HepG2 (cell line): ENCODE measurements at regions not wholly inside any gene's neighbourhood (a gene's known extent, or its start where the extent isn't known, plus 50 kb on each side); places are given as distances from the start of the nearest gene placed in this dataset.

Source experiments
- ATAC-seq: fragments of 200-7000 bp; cut with Tn5 transposase; 3 replicates; pipeline ENCODE4 v1.9.1; 2020; ENCODE audit warnings: mild to moderate bottlenecking, moderate library complexity
- BruUV-seq: library from RNA; stranded (reverse); fragments of 400-500 nt; replicated peaks from 2 replicates; lab custom pipeline; 2021; lab: Mats Ljungman, UMichigan
- CTCF ChIA-PET: fragments of 300-600 bp; formaldehyde crosslinking; extraction: SDS; loops from one replicate; lab custom pipeline; 2021; ENCODE audit warnings: low total read pairs, inconsistent platforms, low intra/inter-chr PET ratio; lab: Yijun Ruan, JAX
- POLR2A ChIA-PET: fragments of 350-600 bp; sonication (Branson Sonifier 250); formaldehyde crosslinking; loops from one replicate; lab custom pipeline; 2020; ENCODE audit warnings: antibody characterized with exemption, inconsistent platforms; lab: Yijun Ruan, JAX
- DNase-seq: peaks from one replicate; pipeline ENCODE4 v3.0.0-alpha.2; 2015; ENCODE audit warnings: low spot score
- FAIRE-seq: peaks from 3 replicates; lab custom pipeline; 2011; peaks lifted over from hg19 to GRCh38; lab: Jason Lieb, UNC
- H2AFZ ChIP-seq: one replicate; pipeline ENCODE4 v1.6.1; 2011; ENCODE audit warnings: low read length, inconsistent platforms
- H3K27ac ChIP-seq: fragments of 300-600 bp; 3 replicates; pipeline ENCODE4 v1.8.0; 2011; ENCODE audit warnings: mixed run types, mild to moderate bottlenecking, mixed read lengths, low read length, inconsistent platforms; ENCODE audit not compliant: insufficient read depth; ENCODE audit errors: extremely low read length
- H3K27me3 ChIP-seq, 2 experiments: fragments of 200-600 bp in 1 of 2; 2 replicates in 1 of 2; 3 replicates in 1 of 2; pipeline versions ENCODE4 v1.6.0 to v1.8.0; 2011; ENCODE audit warnings: low read length in 2 of 2, mild to moderate bottlenecking in 2 of 2, moderate library complexity in 2 of 2, inconsistent platforms in 1 of 2; ENCODE audit not compliant: insufficient read depth in 2 of 2, control insufficient read depth in 1 of 2
- H3K36me3 ChIP-seq, 2 experiments: fragments of 200-600 bp in 1 of 2; replicated peaks in 1 of 2; 2 replicates in 1 of 2; 3 replicates in 1 of 2; pipeline versions ENCODE4 v1.5.1 to v1.8.0; 2011; ENCODE audit warnings: low read length in 2 of 2, inconsistent platforms in 1 of 2; ENCODE audit not compliant: insufficient read depth in 2 of 2, control insufficient read depth in 1 of 2
- H3K4me1 ChIP-seq: 2 replicates; pipeline ENCODE4 v1.5.1; 2012; ENCODE audit warnings: low read length, inconsistent platforms; ENCODE audit not compliant: insufficient read depth
- H3K4me2 ChIP-seq: 2 replicates; pipeline ENCODE4 v1.6.0; 2011; ENCODE audit warnings: low read depth, low read length, inconsistent platforms
- H3K4me3 ChIP-seq, 3 experiments: fragments of 200-600 bp in 1 of 3; sonication (generic), shearing (Covaris generic) in 1 of 3; replicated peaks in 1 of 3; 2 replicates each; pipeline ENCODE4 v1.5.1; 2011 to 2016; ENCODE audit warnings: low read length in 3 of 3, inconsistent platforms in 2 of 3, low read depth in 2 of 3, mild to moderate bottlenecking in 2 of 3, control low read depth in 1 of 3, mixed read lengths in 1 of 3; ENCODE audit not compliant: insufficient read depth in 1 of 3
- H3K79me2 ChIP-seq: one replicate; pipeline ENCODE4 v1.6.1; 2011; ENCODE audit warnings: low read length, inconsistent platforms; ENCODE audit not compliant: insufficient read depth
- H3K9ac ChIP-seq: 2 replicates; pipeline ENCODE4 v1.6.0; 2011; ENCODE audit warnings: mild to moderate bottlenecking, low read depth, low read length, inconsistent platforms; ENCODE audit not compliant: insufficient read depth
- H3K9me3 ChIP-seq: 2 replicates; pipeline ENCODE4 v1.5.1; 2012; ENCODE audit warnings: mild to moderate bottlenecking, low read length
- H4K20me1 ChIP-seq: 2 replicates; pipeline ENCODE4 v1.6.0; 2011; ENCODE audit warnings: inconsistent platforms, mild to moderate bottlenecking, low read length, moderate library complexity; ENCODE audit not compliant: insufficient read depth
- FOSL2 ChIP-seq: sonication (generic); formaldehyde crosslinking; IDR thresholded peaks from 2 replicates; pipeline ENCODE4 v1.4.0; 2020; ENCODE audit warnings: missing genetic modification reagents
- MAFF ChIP-seq: IDR thresholded peaks from 2 replicates; pipeline ENCODE4 v1.6.1; 2011; ENCODE audit warnings: low read depth, low read length, improper control_type of control experiment
- MAFK ChIP-seq, 2 experiments: IDR thresholded peaks in 1 of 2; conservative IDR thresholded peaks in 1 of 2; 2 replicates each; pipeline ENCODE4 v1.6.1; 2011; ENCODE audit warnings: improper control_type of control experiment in 2 of 2, low read length in 2 of 2
- POLR2AphosphoS5 ChIP-seq: IDR thresholded peaks from 2 replicates; pipeline ENCODE4 v1.6.1; 2012; ENCODE audit warnings: low read depth, low read length
- ZBTB49 ChIP-seq: sonication (generic); formaldehyde crosslinking; IDR thresholded peaks from 2 replicates; pipeline ENCODE4 v1.4.0; 2020; ENCODE audit warnings: missing genetic modification reagents, borderline replicate concordance
- ZHX2 ChIP-seq, 2 experiments: sonication (generic) in 1 of 2; formaldehyde crosslinking in 1 of 2; IDR thresholded peaks; 2 replicates each; pipeline versions ENCODE4 v1.6.1 to v1.9.0; 2014 to 2022; ENCODE audit warnings: antibody characterized with exemption in 1 of 2, borderline replicate concordance in 1 of 2, inconsistent platforms in 1 of 2, low read depth in 1 of 2, missing genetic modification reagents in 1 of 2
- ZNF335 ChIP-seq: sonication (generic); formaldehyde crosslinking; IDR thresholded peaks from 2 replicates; pipeline ENCODE4 v1.4.0; 2020; ENCODE audit warnings: missing genetic modification reagents
- ZSCAN25 ChIP-seq: sonication (generic); formaldehyde crosslinking; IDR thresholded peaks from 2 replicates; pipeline ENCODE4 v1.8.0; 2022; ENCODE audit warnings: mild to moderate bottlenecking, missing genetic modification reagents
- WGBS: methylation state at CpG from one replicate; pipeline ENCODE4 v1.1.6; 2017; ENCODE audit warnings: low lambda C conversion rate; 5-methylcytosine and 5-hydroxymethylcytosine counted together
- in situ Hi-C: cut with HindIII; loops from 2 replicates; pipeline ENCODE4 v1.10.0; 2017; ENCODE audit warnings: low pct_unique_long_range_greater_than_20kb; ENCODE audit not compliant: extremely low pct_ligation_motif_present
- intact Hi-C: fragments of 100-400 bp; cut with micrococcal nuclease; formaldehyde crosslinking; loops from one replicate; pipeline ENCODE4 v1.10.0; 2022; ENCODE audit not compliant: unreplicated experiment
- TF ChIP-seq, protein P1 (sequence below): sonication (generic); formaldehyde crosslinking; IDR thresholded peaks from 2 replicates; pipeline ENCODE4 v1.4.0; 2020; ENCODE audit warnings: mild to moderate bottlenecking, missing genetic modification reagents

DNA sequence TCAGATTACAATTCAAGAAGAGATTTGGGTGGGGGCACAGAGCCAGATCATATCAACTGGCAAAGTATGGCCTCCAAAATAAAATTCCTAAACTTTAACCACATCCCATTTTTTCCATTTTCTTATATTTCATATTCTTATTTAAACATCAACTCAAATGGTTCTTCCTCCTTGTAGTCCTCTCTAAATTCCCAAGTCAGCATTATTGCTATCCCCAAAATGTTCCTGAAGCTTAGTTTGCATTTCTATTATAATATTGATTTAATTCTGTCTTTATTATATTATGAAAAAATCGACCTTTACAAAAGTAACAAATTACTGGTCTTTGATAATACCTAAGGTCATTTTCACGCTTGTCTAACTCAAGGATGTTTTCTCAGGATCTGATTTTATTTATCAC is 67.5 kb downstream of the NPY1R start:
- intact Hi-C loops: no loop called here
- no peak overlapping the region for H3K27ac ChIP-seq
- 3% methylated on average over 2 of the region's 2 CpGs for WGBS
- CTCF ChIA-PET: no interaction called here
- no peaks in the 10 kb centered on the region for H4K20me1 ChIP-seq
- no peak for FAIRE-seq
- H3K4me2 ChIP-seq: no peak overlapping the region
- no peaks in the 10 kb centered on the region for H3K9me3 ChIP-seq
- H3K4me1 ChIP-seq: no peaks in the 10 kb centered on the region
- TF ChIP-seq MAFF: peak; percentile 82
- TF ChIP-seq MAFK (conservative IDR thresholded peaks at IDR 0.05 in 1 of 2, IDR thresholded peaks at IDR 0.05 in 1 of 2; ENCODE audit: low read length in 2 of 2): peak; percentile 72 to 86
- no peak for TF ChIP-seq ZBTB49
- no peak for ATAC-seq
- no peak for DNase-seq
- H3K4me3 ChIP-seq: no peak overlapping the region
- in situ Hi-C loops: no loop called here
- H3K79me2 ChIP-seq: no peaks in the 10 kb centered on the region
- no peak overlapping the region for H3K9ac ChIP-seq
- H3K27me3 ChIP-seq: peaks cover 0 to 3% of the 10 kb centered on the region in 2 experiments; a peak in 1 of 5 replicates
- BruUV-seq: no TSS peak
- POLR2A ChIA-PET: no interaction called here
- no peaks in the 10 kb centered on the region for H3K36me3 ChIP-seq
- no peak overlapping the region for H2AFZ ChIP-seq

DNA sequence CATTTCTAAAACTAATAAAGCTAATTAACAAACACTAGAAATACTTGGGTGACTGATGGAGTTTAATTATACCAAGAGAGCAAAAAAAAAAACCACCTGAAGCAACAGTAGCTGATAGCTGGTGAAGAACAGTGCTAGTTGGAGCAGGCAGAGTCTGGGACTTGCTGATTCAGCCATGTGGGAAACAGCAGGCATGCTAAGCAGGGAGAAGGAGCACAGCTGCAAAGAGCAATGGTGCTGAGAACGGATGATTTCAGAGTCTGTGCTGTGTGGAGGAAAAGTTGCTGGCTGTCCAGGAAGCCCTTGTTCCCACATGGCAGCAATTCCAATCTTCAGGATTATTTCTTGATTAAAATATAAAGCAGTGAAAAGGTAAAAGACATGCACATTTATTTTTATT is 68.8 kb downstream of the NPY1R start:
- WGBS: 6% methylated on average over 1 of the region's 1 CpG
- FAIRE-seq: no peak
- TF ChIP-seq, protein P1, sequence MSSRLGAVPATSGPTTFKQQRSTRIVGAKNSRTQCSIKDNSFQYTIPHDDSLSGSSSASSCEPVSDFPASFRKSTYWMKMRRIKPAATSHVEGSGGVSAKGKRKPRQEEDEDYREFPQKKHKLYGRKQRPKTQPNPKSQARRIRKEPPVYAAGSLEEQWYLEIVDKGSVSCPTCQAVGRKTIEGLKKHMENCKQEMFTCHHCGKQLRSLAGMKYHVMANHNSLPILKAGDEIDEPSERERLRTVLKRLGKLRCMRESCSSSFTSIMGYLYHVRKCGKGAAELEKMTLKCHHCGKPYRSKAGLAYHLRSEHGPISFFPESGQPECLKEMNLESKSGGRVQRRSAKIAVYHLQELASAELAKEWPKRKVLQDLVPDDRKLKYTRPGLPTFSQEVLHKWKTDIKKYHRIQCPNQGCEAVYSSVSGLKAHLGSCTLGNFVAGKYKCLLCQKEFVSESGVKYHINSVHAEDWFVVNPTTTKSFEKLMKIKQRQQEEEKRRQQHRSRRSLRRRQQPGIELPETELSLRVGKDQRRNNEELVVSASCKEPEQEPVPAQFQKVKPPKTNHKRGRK (CRISPR knock-in tag): no peak
- TF ChIP-seq ZSCAN25 (CRISPR knock-in tag) (no peak), ZHX2 (IDR thresholded peaks at IDR 0.05; ENCODE audit: low read depth) (no peak), ZHX2 (CRISPR knock-in tag; IDR thresholded peaks at IDR 0.05; ENCODE audit: borderline replicate concordance) (no peak), ZNF335 (no peak), POLR2AphosphoS5 (no peak), FOSL2 (no peak)

More for the DNA sequence above, 68.8 kb downstream of the NPY1R start:
- intact Hi-C loops: no loop called here
- no peaks in the 10 kb centered on the region for H3K4me1 ChIP-seq
- H3K27me3 ChIP-seq: no peaks in the 10 kb centered on the region
- no peaks in the 10 kb centered on the region for H4K20me1 ChIP-seq
- POLR2A ChIA-PET: no interaction called here
- H3K9me3 ChIP-seq: no peaks in the 10 kb centered on the region
- H3K4me3 ChIP-seq: no peak overlapping the region
- in situ Hi-C loops: no loop called here
- DNase-seq (no peak), ATAC-seq (no peak)
- no peaks in the 10 kb centered on the region for H3K36me3 ChIP-seq
- no peaks in the 10 kb centered on the region for H3K79me2 ChIP-seq
- CTCF ChIA-PET: no interaction called here
- BruUV-seq: no TSS peak
- H3K9ac ChIP-seq: no peak overlapping the region
- H3K27ac ChIP-seq: no peak overlapping the region
- no peak overlapping the region for H3K4me2 ChIP-seq
- H2AFZ ChIP-seq: no peak overlapping the region
